Liver (tissue), 3 donors: ENCODE measurements at regions not wholly inside any gene's neighbourhood (a gene's known extent, or its start where the extent isn't known, plus 50 kb on each side); places are given as distances from the start of the nearest gene placed in this dataset.
A peak's percentile ranks its signal among the peaks of the same experiment; 100 is the strongest.

Experiments
- CTCF ChIP-seq: fragments of 150-350 bp; IDR thresholded peaks from 2 replicates; pipeline ENCODE4 v1.5.1; 2017; ENCODE audit warnings: improper control_type of control experiment, low read depth, low read length; ENCODE audit not compliant: missing input control
- EGR1 ChIP-seq, 2 donors: IDR thresholded peaks; 2 replicates each; pipeline ENCODE4 v1.6.1; 2016 to 2018; ENCODE audit warnings: antibody characterized with exemption in 2 of 2, low read depth in 2 of 2
- FOXA1 ChIP-seq: IDR thresholded peaks from 2 replicates; pipeline ENCODE4 v1.6.1; 2016; ENCODE audit warnings: antibody characterized with exemption
- GABPA ChIP-seq, 2 donors: IDR thresholded peaks in 1 of 2; conservative IDR thresholded peaks in 1 of 2; 2 replicates each; pipeline ENCODE4 v1.6.1; 2016; ENCODE audit warnings: antibody characterized with exemption in 2 of 2, mild to moderate bottlenecking in 1 of 2, moderate library complexity in 1 of 2
- HNF4G ChIP-seq: IDR thresholded peaks from 2 replicates; pipeline ENCODE4 v1.6.1; 2016; ENCODE audit warnings: antibody characterized with exemption
- NR2F2 ChIP-seq: IDR thresholded peaks from 2 replicates; pipeline ENCODE4 v1.6.1; 2016; ENCODE audit warnings: antibody characterized with exemption
- RAD21 ChIP-seq, 2 donors: IDR thresholded peaks; 2 replicates each; pipeline ENCODE4 v1.6.1; 2016; ENCODE audit warnings: antibody characterized with exemption in 2 of 2, mild to moderate bottlenecking in 2 of 2
- REST ChIP-seq: IDR thresholded peaks from 2 replicates; pipeline ENCODE4 v1.6.1; 2016; ENCODE audit warnings: antibody characterized with exemption, mild to moderate bottlenecking
- RXRA ChIP-seq, 2 donors: IDR thresholded peaks; 2 replicates each; pipeline ENCODE4 v1.6.1; 2017 to 2018; ENCODE audit warnings: antibody characterized with exemption in 2 of 2, mild to moderate bottlenecking in 1 of 2
- SP1 ChIP-seq: IDR thresholded peaks from 2 replicates; pipeline ENCODE4 v1.6.1; 2018; ENCODE audit warnings: antibody characterized with exemption, mild to moderate bottlenecking
- TAF1 ChIP-seq: conservative IDR thresholded peaks from 2 replicates; pipeline ENCODE4 v1.6.1; 2016; ENCODE audit warnings: antibody characterized with exemption, mild to moderate bottlenecking
- YY1 ChIP-seq: IDR thresholded peaks from 2 replicates; pipeline ENCODE4 v1.6.1; 2016; ENCODE audit warnings: antibody characterized with exemption, mild to moderate bottlenecking
- TF ChIP-seq, protein P1 (sequence below): IDR thresholded peaks from 2 replicates; pipeline ENCODE4 v1.6.1; 2016; ENCODE audit warnings: antibody characterized with exemption
- TF ChIP-seq, protein P2 (sequence below): IDR thresholded peaks from 2 replicates; pipeline ENCODE4 v1.6.1; 2016; ENCODE audit warnings: antibody characterized with exemption
- donor health status: healthy.
- donor health status: healthy.

DNA sequence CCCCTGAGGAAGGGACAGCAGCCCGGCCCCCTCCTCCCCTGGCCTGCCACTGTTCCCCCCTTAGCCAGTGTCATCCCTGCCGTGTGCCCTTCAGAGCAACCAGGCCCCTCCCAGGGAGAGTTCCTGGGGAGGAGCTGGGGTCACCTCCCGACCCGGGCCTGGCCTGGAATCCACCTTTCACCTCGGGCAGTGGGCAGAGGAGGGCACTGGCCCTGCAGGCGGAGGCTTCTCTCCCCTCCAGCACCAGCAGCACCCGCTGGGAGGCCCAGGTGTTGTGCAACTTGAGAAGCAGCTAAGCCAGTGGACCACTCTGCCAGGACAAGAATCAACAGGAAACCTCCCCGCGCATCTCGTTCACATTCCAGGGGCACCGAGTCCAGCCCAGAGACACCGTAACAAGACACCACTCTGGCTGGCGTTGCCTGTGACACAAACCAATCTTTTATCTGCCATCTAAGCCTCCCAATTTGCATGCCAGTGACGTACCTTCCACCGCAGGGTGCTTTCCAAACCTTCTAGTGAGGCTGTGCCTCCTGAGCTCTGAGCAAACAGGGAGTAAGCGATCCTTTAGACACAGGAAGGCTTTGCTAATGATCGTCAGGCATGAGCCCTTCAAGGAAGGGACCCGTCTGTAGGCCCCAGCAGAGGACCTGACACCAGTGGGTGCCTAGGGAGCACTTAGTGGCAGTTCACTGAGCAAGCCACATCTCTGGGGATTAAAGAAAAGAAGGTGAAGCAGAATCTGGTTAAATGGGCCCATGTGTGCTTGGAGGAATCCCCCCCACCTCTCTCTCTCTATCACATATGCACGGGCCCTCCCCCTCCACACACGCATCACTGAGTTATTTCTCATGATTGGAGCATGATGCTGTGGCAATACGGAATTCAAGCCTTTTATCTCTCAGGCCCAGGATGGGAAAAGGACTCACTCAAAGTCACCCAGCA lies 98.9 kb upstream of the TLE3 start:
- peak; percentile 33 to 55 for TF ChIP-seq RAD21 (IDR thresholded peaks at IDR 0.05)
- TF ChIP-seq CTCF, result no peak
- TF ChIP-seq, protein P1, sequence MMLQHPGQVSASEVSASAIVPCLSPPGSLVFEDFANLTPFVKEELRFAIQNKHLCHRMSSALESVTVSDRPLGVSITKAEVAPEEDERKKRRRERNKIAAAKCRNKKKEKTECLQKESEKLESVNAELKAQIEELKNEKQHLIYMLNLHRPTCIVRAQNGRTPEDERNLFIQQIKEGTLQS, result no peak
- TF ChIP-seq, protein P2, sequence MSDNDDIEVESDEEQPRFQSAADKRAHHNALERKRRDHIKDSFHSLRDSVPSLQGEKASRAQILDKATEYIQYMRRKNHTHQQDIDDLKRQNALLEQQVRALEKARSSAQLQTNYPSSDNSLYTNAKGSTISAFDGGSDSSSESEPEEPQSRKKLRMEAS, result peak; percentile 15
- no peak for TF ChIP-seq YY1
- TF ChIP-seq NR2F2, result no peak
- TF ChIP-seq GABPA (IDR thresholded peaks at IDR 0.05 in 1 of 2, conservative IDR thresholded peaks at IDR 0.05 in 1 of 2), result peak in 1 of 2 donors; percentile 61
- TF ChIP-seq FOXA1, result peak; percentile 5
- peak; percentile 59 for TF ChIP-seq SP1
- TF ChIP-seq REST, result peak; percentile 85
- TF ChIP-seq RXRA (IDR thresholded peaks at IDR 0.05), result peak; percentile 91 to 94
- peak in 1 of 2 donors; percentile 56 for TF ChIP-seq EGR1 (IDR thresholded peaks at IDR 0.05; ENCODE audit: low read depth in 2 of 2)
- no peak for TF ChIP-seq HNF4G
- TF ChIP-seq TAF1, result no peak
